ENCODE measurements at regions not wholly inside any gene's neighbourhood (a gene's known extent, or its start where the extent isn't known, plus 50 kb on each side); places are given as distances from the start of the nearest gene placed in this dataset.

GRCh38 chr3:161556941-161557340 lies 60.3 kb downstream of the OTOL1 start:
- TF ChIP-seq CTCF (IDR thresholded peaks at IDR 0.05 in 2 of 3, conservative IDR thresholded peaks at IDR 0.05 in 1 of 3; ENCODE audit: insufficient read depth in 2 of 3, low read depth in 1 of 3, low read length in 3 of 3) (no peak), ZSCAN32 (CRISPR knock-in tag; IDR thresholded peaks at IDR 0.05) (no peak), FOXM1 (IDR thresholded peaks at IDR 0.05; ENCODE audit: low read depth) (no peak), FOXM1 (CRISPR knock-in tag; IDR thresholded peaks at IDR 0.05; ENCODE audit: low read depth) (no peak), ZBTB7A (IDR thresholded peaks at IDR 0.05; ENCODE audit: borderline replicate concordance, control insufficient read depth, low read depth, low read length) (no peak), RNF2 (IDR thresholded peaks at IDR 0.05) (no peak), LARP7 (IDR thresholded peaks at IDR 0.05) (no peak), SMC3 (conservative IDR thresholded peaks at IDR 0.05; ENCODE audit: insufficient read depth, low read depth, low read length) (no peak), SMAD1 (IDR thresholded peaks at IDR 0.05; ENCODE audit: low read depth, low read length, partially characterized antibody) (no peak), CC2D1A (IDR thresholded peaks at IDR 0.05) (no peak), TAF7 (tag; IDR thresholded peaks at IDR 0.05) (no peak), POLR2A (conservative IDR thresholded peaks at IDR 0.05) (no peak), NR3C1 (CRISPR knock-in tag; IDR thresholded peaks at IDR 0.05) (no peak)
- TF ChIP-seq, protein P1, sequence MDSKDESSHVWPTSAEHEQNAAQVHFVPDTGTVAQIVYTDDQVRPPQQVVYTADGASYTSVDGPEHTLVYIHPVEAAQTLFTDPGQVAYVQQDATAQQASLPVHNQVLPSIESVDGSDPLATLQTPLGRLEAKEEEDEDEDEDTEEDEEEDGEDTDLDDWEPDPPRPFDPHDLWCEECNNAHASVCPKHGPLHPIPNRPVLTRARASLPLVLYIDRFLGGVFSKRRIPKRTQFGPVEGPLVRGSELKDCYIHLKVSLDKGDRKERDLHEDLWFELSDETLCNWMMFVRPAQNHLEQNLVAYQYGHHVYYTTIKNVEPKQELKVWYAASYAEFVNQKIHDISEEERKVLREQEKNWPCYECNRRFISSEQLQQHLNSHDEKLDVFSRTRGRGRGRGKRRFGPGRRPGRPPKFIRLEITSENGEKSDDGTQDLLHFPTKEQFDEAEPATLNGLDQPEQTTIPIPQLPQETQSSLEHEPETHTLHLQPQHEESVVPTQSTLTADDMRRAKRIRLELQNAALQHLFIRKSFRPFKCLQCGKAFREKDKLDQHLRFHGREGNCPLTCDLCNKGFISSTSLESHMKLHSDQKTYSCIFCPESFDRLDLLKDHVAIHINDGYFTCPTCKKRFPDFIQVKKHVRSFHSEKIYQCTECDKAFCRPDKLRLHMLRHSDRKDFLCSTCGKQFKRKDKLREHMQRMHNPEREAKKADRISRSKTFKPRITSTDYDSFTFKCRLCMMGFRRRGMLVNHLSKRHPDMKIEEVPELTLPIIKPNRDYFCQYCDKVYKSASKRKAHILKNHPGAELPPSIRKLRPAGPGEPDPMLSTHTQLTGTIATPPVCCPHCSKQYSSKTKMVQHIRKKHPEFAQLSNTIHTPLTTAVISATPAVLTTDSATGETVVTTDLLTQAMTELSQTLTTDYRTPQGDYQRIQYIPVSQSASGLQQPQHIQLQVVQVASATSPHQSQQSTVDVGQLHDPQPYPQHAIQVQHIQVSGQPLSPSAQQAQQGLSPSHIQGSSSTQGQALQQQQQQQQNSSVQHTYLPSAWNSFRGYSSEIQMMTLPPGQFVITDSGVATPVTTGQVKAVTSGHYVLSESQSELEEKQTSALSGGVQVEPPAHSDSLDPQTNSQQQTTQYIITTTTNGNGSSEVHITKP (IDR thresholded peaks at IDR 0.05; ENCODE audit: partially characterized antibody) = no peak
- TF ChIP-seq, protein P2, sequence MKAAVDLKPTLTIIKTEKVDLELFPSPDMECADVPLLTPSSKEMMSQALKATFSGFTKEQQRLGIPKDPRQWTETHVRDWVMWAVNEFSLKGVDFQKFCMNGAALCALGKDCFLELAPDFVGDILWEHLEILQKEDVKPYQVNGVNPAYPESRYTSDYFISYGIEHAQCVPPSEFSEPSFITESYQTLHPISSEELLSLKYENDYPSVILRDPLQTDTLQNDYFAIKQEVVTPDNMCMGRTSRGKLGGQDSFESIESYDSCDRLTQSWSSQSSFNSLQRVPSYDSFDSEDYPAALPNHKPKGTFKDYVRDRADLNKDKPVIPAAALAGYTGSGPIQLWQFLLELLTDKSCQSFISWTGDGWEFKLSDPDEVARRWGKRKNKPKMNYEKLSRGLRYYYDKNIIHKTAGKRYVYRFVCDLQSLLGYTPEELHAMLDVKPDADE (conservative IDR thresholded peaks at IDR 0.05; ENCODE audit: control insufficient read depth, low read depth, low read length) = no peak
